GM10266 (cell line): ENCODE measurements at regions not wholly inside any gene's neighbourhood (a gene's known extent, or its start where the extent isn't known, plus 50 kb on each side); places are given as distances from the start of the nearest gene placed in this dataset.

Source experiments
- DNase-seq: peaks from one replicate; pipeline ENCODE4 v3.0.0; 2012; ENCODE audit errors: extremely low spot score
- CTCF ChIP-seq: IDR thresholded peaks from 2 replicates; pipeline ENCODE4 v1.5.1; 2012; ENCODE audit warnings: mild to moderate bottlenecking, low read depth; ENCODE audit not compliant: control insufficient read depth, insufficient read depth; ENCODE audit errors: missing control alignments

- no peak for DNase-seq
- no peak for TF ChIP-seq CTCF
Observed at GRCh38 chr2:173419506-173419905, 64.8 kb downstream of the CDCA7 start.

GRCh38 chr2:173424886-173425285 lies 70.2 kb downstream of the CDCA7 start:
- TF ChIP-seq CTCF: no peak
- no peak for DNase-seq

- no peak for DNase-seq
- no peak for TF ChIP-seq CTCF
Observed at GRCh38 chr2:173427887-173428668, 73.4 kb downstream of the CDCA7 start.

GRCh38 chr2:173431191-173431590 lies 76.5 kb downstream of the CDCA7 start:
- TF ChIP-seq CTCF: no peak
- DNase-seq: no peak

GRCh38 chr2:173432049-173432754 lies 77.5 kb downstream of the CDCA7 start:
- TF ChIP-seq CTCF: no peak
- no peak for DNase-seq

- DNase-seq: no peak
Observed at GRCh38 chr2:173434762-173435569, 80.3 kb downstream of the CDCA7 start.

More at GRCh38 chr2:173434762-173435569, 80.3 kb downstream of the CDCA7 start:
- TF ChIP-seq CTCF: no peak
